HG03565 (cell line): ENCODE measurements at regions not wholly inside any gene's neighbourhood (a gene's known extent, or its start where the extent isn't known, plus 50 kb on each side); places are given as distances from the start of the nearest gene placed in this dataset.
"Not testable (repeated sequence)": the region's sequence is repeated elsewhere in the genome, so short reads cannot be mapped to it uniquely, and the experiment has no call there.

ENCODE experiments used
- ATAC-seq: cut with Tn5 transposase; IDR thresholded peaks from one replicate; pipeline ENCODE4 v1.9.1; 2021; ENCODE audit warnings: mild to moderate bottlenecking, moderate library complexity; ENCODE audit not compliant: unreplicated experiment

GRCh38 chr1:118304722-118305359 lies 119.8 kb upstream of the SPAG17 start:
- no peak for ATAC-seq

- ATAC-seq = no peak
Observed at GRCh38 chr1:118303534-118303933, 118.5 kb upstream of the SPAG17 start.

- ATAC-seq = no peak
Observed at GRCh38 chr1:118303064-118303463, 118.0 kb upstream of the SPAG17 start.

GRCh38 chr1:118302145-118302544 lies 117.1 kb upstream of the SPAG17 start:
- no peak for ATAC-seq

- no peak for ATAC-seq
Observed at GRCh38 chr1:118300808-118301207, 115.8 kb upstream of the SPAG17 start.

GRCh38 chr1:118298397-118298796 lies 113.4 kb upstream of the SPAG17 start:
- ATAC-seq = no peak

GRCh38 chr1:118297521-118297920 lies 112.5 kb upstream of the SPAG17 start:
- ATAC-seq = no peak

- ATAC-seq = no peak
Observed at GRCh38 chr1:118294875-118295642, 110.0 kb upstream of the SPAG17 start.

- no peak for ATAC-seq
Observed at GRCh38 chr1:118291661-118292060, 106.6 kb upstream of the SPAG17 start.

- ATAC-seq = no peak
Observed at GRCh38 chr1:118290571-118290970, 105.5 kb upstream of the SPAG17 start.

- ATAC-seq = no peak
Observed at GRCh38 chr1:118290046-118290445, 105.0 kb upstream of the SPAG17 start.

GRCh38 chr1:118280656-118281055 lies 95.6 kb upstream of the SPAG17 start:
- not testable (repeated sequence) for ATAC-seq

GRCh38 chr1:118275472-118276115 lies 90.6 kb upstream of the SPAG17 start:
- no peak for ATAC-seq

GRCh38 chr1:118272884-118273283 lies 87.9 kb upstream of the SPAG17 start:
- ATAC-seq = no peak

GRCh38 chr1:118271883-118272282 lies 86.9 kb upstream of the SPAG17 start:
- ATAC-seq = peak; percentile 51

GRCh38 chr1:118269598-118269997 lies 84.6 kb upstream of the SPAG17 start:
- ATAC-seq = no peak

- no peak for ATAC-seq
Observed at GRCh38 chr1:118266436-118266835, 81.4 kb upstream of the SPAG17 start.

- ATAC-seq = no peak
Observed at GRCh38 chr1:118264343-118264742, 79.3 kb upstream of the SPAG17 start.

GRCh38 chr1:118262865-118263264 lies 77.8 kb upstream of the SPAG17 start:
- no peak for ATAC-seq

- ATAC-seq = no peak
Observed at GRCh38 chr1:118258975-118259374, 73.9 kb upstream of the SPAG17 start.

GRCh38 chr1:118257946-118258345 lies 72.9 kb upstream of the SPAG17 start:
- no peak for ATAC-seq
